ENCODE measurements at regions not wholly inside any gene's neighbourhood (a gene's known extent, or its start where the extent isn't known, plus 50 kb on each side); places are given as distances from the start of the nearest gene placed in this dataset.

DNA sequence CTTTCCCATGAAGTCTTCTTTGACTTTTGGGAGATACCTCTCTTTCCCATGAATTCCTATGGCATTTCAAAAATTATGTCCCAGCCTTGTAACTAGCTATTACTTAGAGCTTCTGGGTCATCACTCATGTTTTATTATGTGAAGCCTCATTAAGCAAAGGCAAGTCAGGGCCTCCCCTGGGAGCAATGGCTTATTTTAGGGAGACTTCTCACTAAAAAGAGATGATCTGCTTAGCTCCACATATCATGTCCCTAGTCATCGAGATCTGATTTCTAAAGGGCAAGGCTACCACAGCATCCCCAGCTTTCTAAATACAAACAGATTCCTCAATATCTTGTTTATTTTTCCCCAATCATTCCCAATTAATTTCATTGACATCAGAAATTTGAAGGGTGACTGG is 154.0 kb upstream of the MANEA start:
- TF ChIP-seq CTCF (IDR thresholded peaks at IDR 0.05 in 2 of 3, conservative IDR thresholded peaks at IDR 0.05 in 1 of 3; ENCODE audit: borderline replicate concordance in 1 of 3, insufficient read depth in 1 of 3, low read depth in 2 of 3, low read length in 2 of 3) (no peak), ATF3 (IDR thresholded peaks at IDR 0.05) (no peak), POLR2A (IDR thresholded peaks at IDR 0.05; ENCODE audit: borderline replicate concordance, extremely low read depth, insufficient read depth, insufficient read length) (no peak), SIN3A (IDR thresholded peaks at IDR 0.05; ENCODE audit: low read depth) (no peak), ZNF274 (IDR thresholded peaks at IDR 0.05; ENCODE audit: low read depth, low read length) (no peak), POLR2AphosphoS5 (IDR thresholded peaks at IDR 0.05; ENCODE audit: low read depth, low read length) (no peak), EZH2phosphoT487 (IDR thresholded peaks at IDR 0.05; ENCODE audit: borderline replicate concordance) (no peak), REST (IDR thresholded peaks at IDR 0.05; ENCODE audit: low read depth) (no peak), SP1 (IDR thresholded peaks at IDR 0.05; ENCODE audit: low read depth) (no peak), SRF (IDR thresholded peaks at IDR 0.05; ENCODE audit: low read depth) (no peak)
- TF ChIP-seq, protein P1, sequence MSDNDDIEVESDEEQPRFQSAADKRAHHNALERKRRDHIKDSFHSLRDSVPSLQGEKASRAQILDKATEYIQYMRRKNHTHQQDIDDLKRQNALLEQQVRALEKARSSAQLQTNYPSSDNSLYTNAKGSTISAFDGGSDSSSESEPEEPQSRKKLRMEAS (IDR thresholded peaks at IDR 0.05) = no peak
- TF ChIP-seq, protein P2, sequence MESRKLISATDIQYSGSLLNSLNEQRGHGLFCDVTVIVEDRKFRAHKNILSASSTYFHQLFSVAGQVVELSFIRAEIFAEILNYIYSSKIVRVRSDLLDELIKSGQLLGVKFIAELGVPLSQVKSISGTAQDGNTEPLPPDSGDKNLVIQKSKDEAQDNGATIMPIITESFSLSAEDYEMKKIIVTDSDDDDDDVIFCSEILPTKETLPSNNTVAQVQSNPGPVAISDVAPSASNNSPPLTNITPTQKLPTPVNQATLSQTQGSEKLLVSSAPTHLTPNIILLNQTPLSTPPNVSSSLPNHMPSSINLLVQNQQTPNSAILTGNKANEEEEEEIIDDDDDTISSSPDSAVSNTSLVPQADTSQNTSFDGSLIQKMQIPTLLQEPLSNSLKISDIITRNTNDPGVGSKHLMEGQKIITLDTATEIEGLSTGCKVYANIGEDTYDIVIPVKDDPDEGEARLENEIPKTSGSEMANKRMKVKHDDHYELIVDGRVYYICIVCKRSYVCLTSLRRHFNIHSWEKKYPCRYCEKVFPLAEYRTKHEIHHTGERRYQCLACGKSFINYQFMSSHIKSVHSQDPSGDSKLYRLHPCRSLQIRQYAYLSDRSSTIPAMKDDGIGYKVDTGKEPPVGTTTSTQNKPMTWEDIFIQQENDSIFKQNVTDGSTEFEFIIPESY (IDR thresholded peaks at IDR 0.05; ENCODE audit: extremely low read depth, insufficient replicate concordance, low read length) = no peak
